ENCODE measurements at regions not wholly inside any gene's neighbourhood (a gene's known extent, or its start where the extent isn't known, plus 50 kb on each side); places are given as distances from the start of the nearest gene placed in this dataset.
"Not testable (repeated sequence)": the region's sequence is repeated elsewhere in the genome, so short reads cannot be mapped to it uniquely, and the experiment has no call there.

DNA sequence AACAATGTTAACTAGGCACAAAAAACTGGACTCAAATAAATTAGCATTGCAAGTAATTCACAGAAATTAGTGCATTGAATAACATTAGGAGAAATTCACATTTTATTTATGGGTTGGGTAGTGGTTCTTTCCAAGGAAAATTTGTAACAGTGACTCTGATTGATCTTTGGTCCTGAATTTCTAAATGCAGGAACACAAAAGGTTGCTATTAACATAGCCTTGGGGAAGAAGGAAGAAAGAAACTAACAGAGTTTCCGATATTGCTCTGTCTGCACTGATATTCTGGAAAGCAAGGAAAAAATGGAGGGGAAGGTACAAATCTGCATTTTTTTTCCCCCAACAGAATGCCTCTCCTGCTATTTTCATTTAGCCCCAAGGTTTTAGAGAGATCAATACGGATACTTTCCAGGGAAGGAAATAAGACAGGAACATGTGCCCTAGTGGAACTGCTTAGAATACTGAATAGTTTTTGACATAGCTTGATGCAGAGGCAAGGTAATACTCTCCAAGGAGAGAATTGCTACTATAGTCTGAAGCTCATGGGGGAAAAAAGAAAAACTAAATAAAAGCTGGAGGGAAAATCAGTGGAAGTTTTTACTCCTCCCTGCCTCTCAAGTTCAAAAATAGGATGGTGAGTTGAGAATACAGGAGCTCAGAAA lies 490.1 kb downstream of the RAPGEF2 start:
- Mint-ChIP-seq H3K36me3 (no peaks in the 10 kb centered on the region), H3K4me1 (no peaks in the 10 kb centered on the region), H3K9me3 (peaks cover 0 to 6% (median 0%) of the 10 kb centered on the region in 5 donors), H3K27me3 (no peaks in the 10 kb centered on the region), H3K4me3 (no peak overlapping the region), H3K27ac (no peak overlapping the region)
- ChIA-PET POLR2A (no interaction called here), CTCF (no interaction called here)
- Histone ChIP-seq H3K27me3 (ENCODE audit: insufficient read depth, low read length, poor library complexity, severe bottlenecking) (no peaks in the 10 kb centered on the region), H3K36me3 (ENCODE audit: insufficient read depth, low read length) (no peaks in the 10 kb centered on the region), H3K27ac (ENCODE audit: low read depth, low read length) (no peak overlapping the region), H3K4me3 (ENCODE audit: low read length) (no peak overlapping the region), H3K4me1 (ENCODE audit: insufficient read depth, low read length) (no peaks in the 10 kb centered on the region), H3K9me3 (ENCODE audit: low read length) (no peaks in the 10 kb centered on the region)
- DNase-seq: no peak

DNA sequence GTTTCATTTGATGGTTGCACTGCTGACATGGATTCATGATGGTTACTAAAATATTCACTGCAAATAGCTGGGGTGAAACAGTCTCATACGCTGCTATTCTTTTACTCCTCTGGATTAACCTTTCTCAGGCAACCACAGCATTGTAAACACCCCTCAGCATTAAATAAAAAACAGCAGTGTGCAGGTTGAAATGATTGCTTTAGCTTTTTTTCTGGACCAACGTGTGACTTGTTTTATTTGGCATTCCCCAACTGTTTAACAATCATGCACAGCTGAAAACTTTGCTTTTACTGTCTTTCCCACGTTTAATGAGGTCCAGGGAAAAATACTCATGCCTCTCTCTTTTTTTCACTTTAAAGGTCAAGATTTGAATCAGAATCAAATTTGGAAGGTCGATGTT lies 490.8 kb downstream of the RAPGEF2 start:
- no peak overlapping the region for H3K4me3 Mint-ChIP-seq
- Histone ChIP-seq H3K27me3 (ENCODE audit: insufficient read depth, low read length, poor library complexity, severe bottlenecking) (no peaks in the 10 kb centered on the region), H3K4me3 (ENCODE audit: low read length) (no peak overlapping the region), H3K36me3 (ENCODE audit: insufficient read depth, low read length) (no peaks in the 10 kb centered on the region), H3K4me1 (ENCODE audit: insufficient read depth, low read length) (no peaks in the 10 kb centered on the region), H3K9me3 (ENCODE audit: low read length) (no peaks in the 10 kb centered on the region), H3K27ac (ENCODE audit: low read depth, low read length) (no peak overlapping the region)
- ChIA-PET POLR2A (no interaction called here), CTCF (no interaction called here)
- no peaks in the 10 kb centered on the region for H3K4me1 Mint-ChIP-seq
- no peaks in the 10 kb centered on the region for H3K27me3 Mint-ChIP-seq
- H3K27ac Mint-ChIP-seq: no peak overlapping the region
- peaks cover 0 to 6% (median 0%) of the 10 kb centered on the region in 5 donors for H3K9me3 Mint-ChIP-seq
- no peak for DNase-seq
- no peaks in the 10 kb centered on the region for H3K36me3 Mint-ChIP-seq

DNA sequence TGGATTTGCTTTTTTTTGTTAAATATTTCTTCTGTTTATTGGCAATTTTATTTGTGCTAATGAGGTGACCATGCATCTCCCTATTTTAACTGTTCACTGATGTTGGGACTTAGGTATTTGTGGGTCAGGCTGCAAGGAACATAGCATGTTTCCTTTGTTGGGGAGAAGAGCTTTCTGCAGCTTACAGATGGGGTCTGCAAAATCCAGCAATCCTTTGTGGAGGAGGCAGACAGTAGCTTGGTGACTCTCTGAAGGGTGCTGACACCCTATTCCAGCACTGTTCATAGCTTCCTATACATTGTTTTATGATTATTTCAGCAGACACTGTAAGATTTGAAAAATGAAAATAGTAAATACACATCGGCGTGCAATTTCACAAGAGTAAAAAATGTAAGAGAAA lies 491.7 kb downstream of the RAPGEF2 start:
- POLR2A ChIA-PET: no interaction called here
- Mint-ChIP-seq H3K9me3 (peaks cover 0 to 6% (median 0%) of the 10 kb centered on the region in 5 donors), H3K4me3 (no peak overlapping the region), H3K36me3 (no peaks in the 10 kb centered on the region), H3K27me3 (no peaks in the 10 kb centered on the region), H3K27ac (no peak overlapping the region), H3K4me1 (no peaks in the 10 kb centered on the region)
- no peaks in the 10 kb centered on the region for H3K36me3 ChIP-seq (ENCODE audit: insufficient read depth, low read length)
- no peaks in the 10 kb centered on the region for H3K27me3 ChIP-seq (ENCODE audit: insufficient read depth, low read length, poor library complexity, severe bottlenecking)
- H3K4me3 ChIP-seq (ENCODE audit: low read length): no peak overlapping the region
- H3K27ac ChIP-seq (ENCODE audit: low read depth, low read length): no peak overlapping the region
- H3K9me3 ChIP-seq (ENCODE audit: low read length): no peaks in the 10 kb centered on the region
- no peak for DNase-seq
- CTCF ChIA-PET: no interaction called here
- H3K4me1 ChIP-seq (ENCODE audit: insufficient read depth, low read length): no peaks in the 10 kb centered on the region

DNA sequence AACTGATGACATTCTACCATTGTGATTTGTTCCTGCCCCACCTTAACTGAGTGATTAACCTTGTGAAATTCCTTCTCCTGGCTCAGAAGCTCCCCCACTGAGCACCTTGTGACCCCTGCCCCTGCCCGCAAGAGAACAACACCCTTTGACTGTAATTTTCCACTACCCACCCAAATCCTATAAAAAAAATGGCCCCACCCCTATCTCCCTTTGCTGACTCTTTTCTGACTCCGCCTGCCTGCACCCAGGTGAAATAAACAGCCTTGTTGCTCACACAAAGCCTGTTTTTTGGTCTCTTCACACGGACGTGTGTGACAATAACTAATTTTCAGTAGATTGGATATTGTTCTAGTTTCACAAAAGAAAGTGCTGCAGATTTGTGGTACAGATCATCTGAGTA lies 492.2 kb downstream of the RAPGEF2 start:
- H3K4me1 ChIP-seq (ENCODE audit: insufficient read depth, low read length); POLR2A ChIA-PET; H3K4me3 Mint-ChIP-seq; H3K9me3 ChIP-seq (ENCODE audit: low read length); H3K27ac ChIP-seq (ENCODE audit: low read depth, low read length); H3K36me3 Mint-ChIP-seq; CTCF ChIA-PET; H3K27me3 Mint-ChIP-seq; H3K27me3 ChIP-seq (ENCODE audit: insufficient read depth, low read length, poor library complexity, severe bottlenecking); H3K4me1 Mint-ChIP-seq; H3K4me3 ChIP-seq (ENCODE audit: low read length); H3K9me3 Mint-ChIP-seq; DNase-seq; H3K36me3 ChIP-seq (ENCODE audit: insufficient read depth, low read length); H3K27ac Mint-ChIP-seq: not testable (repeated sequence)

DNA sequence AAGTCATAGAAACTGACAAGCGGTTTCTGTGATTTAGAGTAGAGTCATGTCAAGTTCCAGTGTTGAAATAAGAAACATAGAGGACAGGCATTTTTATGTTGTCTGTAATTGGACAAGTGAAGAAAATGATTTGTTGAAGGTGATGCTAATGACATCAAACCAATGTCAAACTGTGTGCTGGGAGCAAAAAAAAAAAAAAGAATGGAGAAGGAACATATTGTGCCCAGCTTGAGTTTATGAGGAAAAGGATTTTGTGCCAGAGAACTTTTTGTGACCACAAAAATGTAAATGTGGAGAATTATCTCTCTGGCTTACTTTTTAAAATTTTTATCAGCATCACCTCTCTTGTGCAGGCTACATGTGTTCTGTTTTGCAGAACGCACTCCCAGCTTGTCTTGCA lies 495.7 kb downstream of the RAPGEF2 start:
- Mint-ChIP-seq H3K36me3 (no peaks in the 10 kb centered on the region), H3K27ac (peak overlapping the region in 2 of 8 donors; percentile 35 to 48), H3K9me3 (peaks cover 0 to 4% (median 0%) of the 10 kb centered on the region in 5 donors), H3K4me1 (no peaks in the 10 kb centered on the region), H3K27me3 (no peaks in the 10 kb centered on the region), H3K4me3 (no peak overlapping the region)
- no peak overlapping the region for H3K27ac ChIP-seq (ENCODE audit: low read depth, low read length)
- no peaks in the 10 kb centered on the region for H3K4me1 ChIP-seq (ENCODE audit: insufficient read depth, low read length)
- H3K4me3 ChIP-seq (ENCODE audit: low read length): no peak overlapping the region
- no peak for DNase-seq
- H3K9me3 ChIP-seq (ENCODE audit: low read length): no peaks in the 10 kb centered on the region
- no peaks in the 10 kb centered on the region for H3K36me3 ChIP-seq (ENCODE audit: insufficient read depth, low read length)
- H3K27me3 ChIP-seq (ENCODE audit: insufficient read depth, low read length, poor library complexity, severe bottlenecking): no peaks in the 10 kb centered on the region
- ChIA-PET POLR2A (no interaction called here), CTCF (no interaction called here)

DNA sequence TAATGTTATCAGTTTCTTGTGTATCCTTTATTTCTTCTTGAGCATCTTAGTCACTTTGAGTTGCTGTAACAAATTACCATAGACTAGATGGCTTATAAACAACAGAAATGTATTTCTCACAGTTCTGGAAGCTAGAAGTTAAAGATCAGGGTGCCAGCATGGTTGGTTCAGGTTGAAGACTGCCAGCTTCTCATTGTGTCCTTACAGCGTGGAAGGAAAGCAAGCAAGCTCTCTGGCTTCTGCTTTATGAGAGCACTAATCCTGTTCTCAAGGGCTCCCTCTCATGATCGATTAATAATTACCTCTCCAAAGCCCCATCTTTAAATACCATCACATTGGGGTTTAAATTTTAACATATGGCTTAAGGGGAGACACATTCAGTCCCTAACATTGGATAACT lies 497.2 kb downstream of the RAPGEF2 start:
- no peaks in the 10 kb centered on the region for H3K4me1 Mint-ChIP-seq
- peaks cover 0 to 4% (median 0%) of the 10 kb centered on the region in 5 donors for H3K9me3 Mint-ChIP-seq
- Histone ChIP-seq H3K4me1 (ENCODE audit: insufficient read depth, low read length) (no peaks in the 10 kb centered on the region), H3K9me3 (ENCODE audit: low read length) (no peaks in the 10 kb centered on the region), H3K27me3 (ENCODE audit: insufficient read depth, low read length, poor library complexity, severe bottlenecking) (no peaks in the 10 kb centered on the region), H3K27ac (ENCODE audit: low read depth, low read length) (no peak overlapping the region), H3K4me3 (ENCODE audit: low read length) (no peak overlapping the region), H3K36me3 (ENCODE audit: insufficient read depth, low read length) (no peaks in the 10 kb centered on the region)
- ChIA-PET CTCF (no interaction called here), POLR2A (no interaction called here)
- no peak overlapping the region for H3K27ac Mint-ChIP-seq
- H3K4me3 Mint-ChIP-seq: no peak overlapping the region
- no peaks in the 10 kb centered on the region for H3K27me3 Mint-ChIP-seq
- no peak for DNase-seq
- no peaks in the 10 kb centered on the region for H3K36me3 Mint-ChIP-seq

DNA sequence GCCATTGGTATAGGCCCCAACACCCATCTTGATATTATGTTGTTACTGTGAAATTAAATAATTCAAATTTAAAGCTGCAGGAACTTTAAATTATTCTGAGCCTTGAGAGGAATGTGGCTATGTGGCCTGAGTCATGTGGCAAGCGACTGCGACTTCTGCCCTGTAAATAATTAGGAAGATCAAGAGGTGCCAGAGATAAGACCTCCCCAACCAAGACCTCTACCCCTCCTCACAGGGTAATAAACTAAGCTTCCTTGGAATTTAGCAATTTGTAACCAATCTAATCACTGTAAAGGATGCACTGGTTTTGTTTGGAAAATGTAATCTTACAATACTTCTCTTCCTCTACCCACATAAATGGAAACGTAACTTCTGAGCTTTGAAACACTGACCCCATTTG lies 501.9 kb downstream of the RAPGEF2 start:
- no peak overlapping the region for H3K4me3 ChIP-seq (ENCODE audit: low read length)
- no peaks in the 10 kb centered on the region for H3K27me3 ChIP-seq (ENCODE audit: insufficient read depth, low read length, poor library complexity, severe bottlenecking)
- no peaks in the 10 kb centered on the region for H3K27me3 Mint-ChIP-seq
- ChIA-PET CTCF (no interaction called here), POLR2A (no interaction called here)
- no peak overlapping the region for H3K4me3 Mint-ChIP-seq
- DNase-seq: no peak
- H3K4me1 Mint-ChIP-seq: no peaks in the 10 kb centered on the region
- H3K9me3 Mint-ChIP-seq: peaks cover 0 to 11% (median 2%) of the 10 kb centered on the region in 5 donors
- no peaks in the 10 kb centered on the region for H3K9me3 ChIP-seq (ENCODE audit: low read length)
- H3K4me1 ChIP-seq (ENCODE audit: insufficient read depth, low read length): no peaks in the 10 kb centered on the region
- no peaks in the 10 kb centered on the region for H3K36me3 ChIP-seq (ENCODE audit: insufficient read depth, low read length)
- H3K36me3 Mint-ChIP-seq: no peaks in the 10 kb centered on the region
- no peak overlapping the region for H3K27ac ChIP-seq (ENCODE audit: low read depth, low read length)
- no peak overlapping the region for H3K27ac Mint-ChIP-seq

DNA sequence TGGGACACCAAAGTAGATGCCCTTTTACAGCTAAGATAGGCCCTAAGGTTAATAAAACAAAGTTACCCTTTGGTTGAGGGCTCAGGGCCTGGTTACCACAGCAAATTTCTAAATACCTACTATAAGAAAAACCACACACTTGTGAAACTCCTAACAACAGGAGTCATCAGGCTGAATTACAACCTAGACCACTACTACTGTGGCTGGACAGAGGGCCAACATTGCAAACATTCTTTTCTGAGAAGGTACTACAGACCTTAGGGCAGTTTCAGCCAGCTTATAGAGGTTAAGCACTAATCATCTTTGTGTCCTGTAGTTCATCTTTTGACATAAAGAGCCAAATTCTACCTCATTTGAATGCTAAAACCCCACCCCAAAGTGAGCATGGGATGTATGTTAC lies 504.0 kb downstream of the RAPGEF2 start:
- H3K27ac ChIP-seq (ENCODE audit: low read depth, low read length): no peak overlapping the region
- POLR2A ChIA-PET: interaction anchor here (0.7 kb wide), 1 partner anchor 13 kb away, joined by 4 read pairs; no protein-coding TSS in a partner anchor
- Mint-ChIP-seq H3K36me3 (no peaks in the 10 kb centered on the region), H3K4me1 (no peaks in the 10 kb centered on the region), H3K9me3 (peaks cover 0 to 11% (median 2%) of the 10 kb centered on the region in 5 donors), H3K27ac (no peak overlapping the region), H3K27me3 (no peaks in the 10 kb centered on the region), H3K4me3 (no peak overlapping the region)
- H3K9me3 ChIP-seq (ENCODE audit: low read length): no peaks in the 10 kb centered on the region
- H3K36me3 ChIP-seq (ENCODE audit: insufficient read depth, low read length): no peaks in the 10 kb centered on the region
- no peaks in the 10 kb centered on the region for H3K4me1 ChIP-seq (ENCODE audit: insufficient read depth, low read length)
- no peaks in the 10 kb centered on the region for H3K27me3 ChIP-seq (ENCODE audit: insufficient read depth, low read length, poor library complexity, severe bottlenecking)
- DNase-seq: no peak
- CTCF ChIA-PET: no interaction called here
- no peak overlapping the region for H3K4me3 ChIP-seq (ENCODE audit: low read length)

DNA sequence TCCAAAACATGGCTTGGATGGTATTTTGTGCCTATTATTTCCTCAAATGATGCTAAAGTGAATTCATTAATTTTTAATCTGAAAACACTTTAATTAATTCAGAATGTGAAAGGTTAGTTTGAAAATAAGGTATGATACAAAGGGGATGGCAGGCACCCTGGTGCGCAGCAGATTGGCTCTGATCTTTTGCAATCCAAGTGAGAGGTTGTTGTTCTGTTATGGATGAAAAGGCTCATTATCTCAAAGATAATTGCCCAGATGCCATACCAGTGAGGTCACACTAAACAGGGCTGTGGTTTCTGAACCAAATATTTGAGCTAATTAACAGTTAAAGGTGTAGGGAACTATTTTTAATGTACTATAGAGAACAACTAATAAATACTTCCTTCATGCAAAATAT lies 504.9 kb downstream of the RAPGEF2 start:
- H3K4me3 Mint-ChIP-seq: no peak overlapping the region

More for the DNA sequence above, 504.9 kb downstream of the RAPGEF2 start:
- CTCF ChIA-PET: no interaction called here
- Mint-ChIP-seq H3K27ac (no peak overlapping the region), H3K4me1 (no peaks in the 10 kb centered on the region), H3K9me3 (peaks cover 1 to 17% (median 6%) of the 10 kb centered on the region in 5 donors), H3K27me3 (no peaks in the 10 kb centered on the region), H3K36me3 (no peaks in the 10 kb centered on the region)
- no peak overlapping the region for H3K27ac ChIP-seq (ENCODE audit: low read depth, low read length)
- no peak overlapping the region for H3K4me3 ChIP-seq (ENCODE audit: low read length)
- H3K4me1 ChIP-seq (ENCODE audit: insufficient read depth, low read length): no peaks in the 10 kb centered on the region
- no peak for DNase-seq
- H3K36me3 ChIP-seq (ENCODE audit: insufficient read depth, low read length): no peaks in the 10 kb centered on the region
- POLR2A ChIA-PET: no interaction called here
- H3K27me3 ChIP-seq (ENCODE audit: insufficient read depth, low read length, poor library complexity, severe bottlenecking): no peaks in the 10 kb centered on the region
- no peaks in the 10 kb centered on the region for H3K9me3 ChIP-seq (ENCODE audit: low read length)
